Adrenal gland (tissue), 9 donors: ENCODE measurements at regions not wholly inside any gene's neighbourhood (a gene's known extent, or its start where the extent isn't known, plus 50 kb on each side); places are given as distances from the start of the nearest gene placed in this dataset.

Experiments used
- DNase-seq, 7 donors: peaks; one replicate each; pipeline ENCODE4 v3.0.0-alpha.2; 2019 to 2020
- H3K27ac ChIP-seq, 5 donors: fragments of 200-600 bp; sonication (generic) in 4 of 5; 1 replicate in 3 of 5; 2 replicates in 2 of 5; pipeline versions ENCODE4 v1.5.1 to v1.8.0; 2016 to 2020; ENCODE audit warnings: mild to moderate bottlenecking in 1 of 5
- H3K27me3 ChIP-seq: fragments of 200-600 bp; 2 replicates; pipeline ENCODE4 v1.8.0; 2021
- H3K36me3 ChIP-seq, 2 donors: fragments of 200-600 bp; replicated peaks in 1 of 2; 1 replicate in 1 of 2; 2 replicates in 1 of 2; pipeline versions ENCODE4 v1.5.1 to v1.8.0; 2018 to 2022
- H3K4me1 ChIP-seq, 2 donors: fragments of 200-600 bp; replicated peaks in 1 of 2; 1 replicate in 1 of 2; 2 replicates in 1 of 2; pipeline versions ENCODE4 v1.5.1 to v1.8.0; 2018 to 2021
- H3K4me3 ChIP-seq, 4 donors: fragments of 200-600 bp; sonication (generic) in 3 of 4; one replicate each; pipeline ENCODE4 v1.5.1; 2016 to 2018
- H3K9me3 ChIP-seq, 3 donors: fragments of 200-600 bp; sonication (generic) in 1 of 3; replicated peaks in 1 of 3; 1 replicate in 2 of 3; 2 replicates in 1 of 3; pipeline versions ENCODE4 v1.5.1 to v1.8.0; 2016 to 2021
- CTCF ChIP-seq, 6 experiments: fragments of 450-650 bp in 4 of 6; fragments of 200-600 bp in 2 of 6; sonication (generic) in 1 of 6; IDR thresholded peaks; 1 replicate in 5 of 6; 2 replicates in 1 of 6; pipeline versions ENCODE4 v1.5.1 to v1.8.0; 2016 to 2021; ENCODE audit warnings: antibody characterized with exemption in 6 of 6, mild to moderate bottlenecking in 2 of 6, moderate library complexity in 1 of 6
- POLR2A ChIP-seq, 2 donors: fragments of 450-650 bp; IDR thresholded peaks; one replicate each; pipeline ENCODE4 v1.6.1; 2017; ENCODE audit warnings: antibody characterized with exemption in 2 of 2, mild to moderate bottlenecking in 2 of 2, moderate library complexity in 1 of 2
- WGBS, 4 donors: extraction: QIAGEN DNeasy Blood & Tissue Kit in 2 of 4; methylation state at CpG; one replicate each; pipeline versions ENCODE4 v1.1.5 to v1.1.7; 2013 to 2017; 5-methylcytosine and 5-hydroxymethylcytosine counted together
- intact Hi-C, 2 donors: fragments of 100-400 bp; cut with DNase I; formaldehyde crosslinking; loops; one replicate each; pipeline versions ENCODE4 v1.14.1 to v1.15.0; 2022 to 2023
- donor health status: healthy with polysubstance abuse.
- donor health status: Bipolar disorder and iron deficiency.
- donor health status: DM: yes; HTN: yes; CAD: no.
- donor health status: DM: no; HTN: no; CAD: no.
- donor health status: DM: no; HTN: no; CAD: no.

DNA sequence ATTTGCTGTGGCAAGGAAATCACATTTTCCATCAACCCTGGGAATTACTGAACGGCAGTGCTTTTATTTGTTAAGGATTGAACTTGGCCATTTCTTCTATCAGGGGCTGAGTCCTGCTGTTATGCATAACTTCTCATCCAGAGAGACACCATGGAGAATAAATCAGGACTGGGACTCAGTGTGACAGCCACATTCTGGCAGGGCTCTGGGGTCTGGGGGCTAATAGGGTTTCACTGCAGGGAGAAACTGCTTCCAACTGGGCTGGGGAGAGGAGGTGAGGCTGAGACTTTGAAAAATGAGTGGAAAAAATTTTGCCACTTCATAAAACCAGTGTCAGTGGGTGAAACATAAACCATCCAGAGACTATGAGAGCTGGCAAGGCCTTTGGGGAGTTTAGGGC is 95.7 kb upstream of the ALDH1B1 start:
- TF ChIP-seq CTCF (IDR thresholded peaks at IDR 0.05) (no peak), POLR2A (IDR thresholded peaks at IDR 0.05) (no peak)
- DNase-seq, result no peak
- 62 to 82% (median 78%) methylated on average over 1 of the region's 1 CpG for WGBS, 4 donors
- H3K27me3 ChIP-seq, result no peaks in the 10 kb centered on the region
- no peak overlapping the region for H3K27ac ChIP-seq
- no peak overlapping the region for H3K4me3 ChIP-seq
- H3K9me3 ChIP-seq, result no peaks in the 10 kb centered on the region
- H3K4me1 ChIP-seq, result peaks cover 0 to 7% of the 10 kb centered on the region in 2 donors
- no peaks in the 10 kb centered on the region for H3K36me3 ChIP-seq
- intact Hi-C loops, result no loop called here

- intact Hi-C loops, result no loop called here
- Histone ChIP-seq H3K27ac (no peak overlapping the region), H3K4me1 (peaks cover 0 to 7% of the 10 kb centered on the region in 2 donors), H3K36me3 (no peaks in the 10 kb centered on the region), H3K9me3 (no peaks in the 10 kb centered on the region), H3K27me3 (no peaks in the 10 kb centered on the region), H3K4me3 (no peak overlapping the region)
- DNase-seq, result no peak
- 78 to 89% (median 86%) methylated on average over 3 of the region's 3 CpGs for WGBS, 4 donors
- TF ChIP-seq CTCF (IDR thresholded peaks at IDR 0.05) (no peak), POLR2A (IDR thresholded peaks at IDR 0.05) (no peak)
Measured at GRCh38 chr9:38295764-38296163, 96.7 kb upstream of the ALDH1B1 start.

DNA sequence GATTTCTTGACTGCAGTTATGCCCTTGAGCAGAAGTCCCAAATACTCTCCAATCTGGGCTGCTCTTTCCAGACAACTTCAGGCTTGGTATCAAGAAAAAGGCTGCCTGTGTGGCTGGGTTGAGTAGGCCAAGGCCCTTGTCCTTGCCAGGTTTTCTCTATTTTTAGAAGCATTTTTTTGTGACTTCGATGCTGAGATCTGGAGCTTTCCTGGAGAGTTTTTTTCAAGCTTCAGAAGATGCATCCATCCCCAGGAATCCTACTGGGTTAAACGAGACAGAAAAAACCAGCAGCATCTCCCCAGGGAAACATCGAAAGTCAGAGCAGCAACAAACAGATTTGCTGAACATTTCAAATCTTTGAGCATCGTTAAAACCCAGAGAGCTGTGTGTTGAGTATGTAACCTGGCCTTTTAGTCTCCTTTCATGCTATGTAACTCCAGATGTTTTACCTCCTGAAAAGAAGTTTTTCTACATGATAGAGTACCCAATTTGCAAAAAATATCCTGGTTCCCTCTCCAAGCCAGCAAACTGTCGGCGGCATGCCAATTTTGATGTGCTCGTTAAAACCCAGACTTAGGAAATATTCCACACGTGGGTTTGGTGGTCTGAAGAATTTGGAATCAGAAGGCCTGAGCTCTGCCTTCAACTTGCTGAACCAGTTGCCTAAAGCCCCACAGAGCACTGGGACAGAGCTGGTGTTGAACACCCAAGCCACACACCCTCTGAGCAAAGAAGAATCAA is 98.1 kb upstream of the ALDH1B1 start:
- intact Hi-C loops, result no loop called here
- no peak overlapping the region for H3K27ac ChIP-seq

DNA sequence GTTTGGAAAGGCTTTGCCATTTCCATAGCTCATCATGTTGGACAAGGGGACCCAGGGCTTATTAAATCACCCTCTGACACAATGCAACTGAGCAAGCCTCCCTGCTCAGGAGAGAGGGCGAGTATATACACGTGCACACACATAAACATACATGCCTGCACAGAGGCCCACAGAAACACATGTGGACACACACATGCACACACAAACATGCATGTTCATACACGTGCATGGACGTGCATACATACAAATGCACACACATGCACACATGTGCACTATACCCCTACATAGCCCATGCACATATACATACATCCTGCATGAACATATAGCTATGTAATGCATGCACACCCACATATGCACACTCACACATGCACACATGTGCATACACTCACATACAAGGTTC is 99.5 kb upstream of the ALDH1B1 start:
- no peak overlapping the region for H3K4me3 ChIP-seq
- DNase-seq, result no peak
- TF ChIP-seq CTCF (IDR thresholded peaks at IDR 0.05) (no peak), POLR2A (IDR thresholded peaks at IDR 0.05) (no peak)
- H3K9me3 ChIP-seq, result no peaks in the 10 kb centered on the region
- no peak overlapping the region for H3K27ac ChIP-seq
- intact Hi-C loops, result no loop called here
- WGBS, 4 donors, result 77 to 86% (median 81%) methylated on average over 4 of the region's 4 CpGs
- no peaks in the 10 kb centered on the region for H3K27me3 ChIP-seq
- no peaks in the 10 kb centered on the region for H3K36me3 ChIP-seq
- H3K4me1 ChIP-seq, result peaks cover 0 to 7% of the 10 kb centered on the region in 2 donors

More for the DNA sequence above, 98.1 kb upstream of the ALDH1B1 start:
- Histone ChIP-seq H3K36me3 (no peaks in the 10 kb centered on the region), H3K4me1 (peaks cover 0 to 7% of the 10 kb centered on the region in 2 donors), H3K9me3 (no peaks in the 10 kb centered on the region), H3K4me3 (no peak overlapping the region), H3K27me3 (no peaks in the 10 kb centered on the region)
- DNase-seq, result peak in 1 of 7 donors; percentile 22
- WGBS, 4 donors, result 62 to 75% (median 68%) methylated on average over 8 of the region's 8 CpGs
- TF ChIP-seq CTCF (IDR thresholded peaks at IDR 0.05) (no peak), POLR2A (IDR thresholded peaks at IDR 0.05) (no peak)
